ENCODE measurements at regions not wholly inside any gene's neighbourhood (a gene's known extent, or its start where the extent isn't known, plus 50 kb on each side); places are given as distances from the start of the nearest gene placed in this dataset.

- peak in 1 of 2 experiments; percentile 15 for DNase-seq (ENCODE audit: low read depth in 2 of 2)
Measured at GRCh38 chr2:14907014-14907612, 274.6 kb downstream of the LRATD1 start.

GRCh38 chr2:14909795-14910194 is 277.3 kb downstream of the LRATD1 start:
- DNase-seq (ENCODE audit: low read depth in 2 of 2): peak; percentile 29 to 30

- DNase-seq (ENCODE audit: low read depth in 2 of 2): peak; percentile 45 to 49
Measured at GRCh38 chr2:14910654-14911053, 278.1 kb downstream of the LRATD1 start.

- no peak for DNase-seq (ENCODE audit: low read depth in 2 of 2)
Measured at GRCh38 chr2:14915983-14916382, 283.5 kb downstream of the LRATD1 start.

- no peak for DNase-seq (ENCODE audit: low read depth in 2 of 2)
Measured at GRCh38 chr2:14923820-14924580, 291.5 kb downstream of the LRATD1 start.

- DNase-seq (ENCODE audit: low read depth in 2 of 2): no peak
Measured at GRCh38 chr2:14925471-14925870, 293.0 kb downstream of the LRATD1 start.

- no peak for DNase-seq (ENCODE audit: low read depth in 2 of 2)
Measured at GRCh38 chr2:14927021-14927564, 294.6 kb downstream of the LRATD1 start.

GRCh38 chr2:14928056-14928455 is 295.5 kb downstream of the LRATD1 start:
- DNase-seq (ENCODE audit: low read depth in 2 of 2): no peak

- no peak for DNase-seq (ENCODE audit: low read depth in 2 of 2)
Measured at GRCh38 chr2:14930441-14930840, 297.9 kb downstream of the LRATD1 start.

- DNase-seq (ENCODE audit: low read depth in 2 of 2): no peak
Measured at GRCh38 chr2:14932285-14932684, 299.8 kb downstream of the LRATD1 start.

- no peak for DNase-seq (ENCODE audit: low read depth in 2 of 2)
Measured at GRCh38 chr2:14933753-14934152, 301.2 kb downstream of the LRATD1 start.

GRCh38 chr2:14936426-14936825 is 303.9 kb downstream of the LRATD1 start:
- no peak for DNase-seq (ENCODE audit: low read depth in 2 of 2)

GRCh38 chr2:14937336-14937735 is 304.8 kb downstream of the LRATD1 start:
- DNase-seq (ENCODE audit: low read depth in 2 of 2): no peak

- DNase-seq (ENCODE audit: low read depth in 2 of 2): peak in 1 of 2 experiments; percentile 13
Measured at GRCh38 chr2:14941151-14941631, 308.7 kb downstream of the LRATD1 start.

- no peak for DNase-seq (ENCODE audit: low read depth in 2 of 2)
Measured at GRCh38 chr2:14942987-14943386, 310.5 kb downstream of the LRATD1 start.

- peak; percentile 11 to 19 for DNase-seq (ENCODE audit: low read depth in 2 of 2)
Measured at GRCh38 chr2:14944562-14945346, 312.2 kb downstream of the LRATD1 start.

- DNase-seq (ENCODE audit: low read depth in 2 of 2): no peak
Measured at GRCh38 chr2:14951569-14952285, 319.2 kb downstream of the LRATD1 start.

- DNase-seq (ENCODE audit: low read depth in 2 of 2): no peak
Measured at GRCh38 chr2:14952400-14952963, 320.0 kb downstream of the LRATD1 start.

- no peak for DNase-seq (ENCODE audit: low read depth in 2 of 2)
Measured at GRCh38 chr2:14960686-14961324, 328.3 kb downstream of the LRATD1 start.

- no peak for DNase-seq (ENCODE audit: low read depth in 2 of 2)
Measured at GRCh38 chr2:14967729-14968128, 335.2 kb downstream of the LRATD1 start.

- peak; percentile 11 for DNase-seq (ENCODE audit: low read depth in 2 of 2)
Measured at GRCh38 chr2:14975381-14975780, 342.9 kb downstream of the LRATD1 start.
